NCI-H774 (cell line): ENCODE measurements at regions not wholly inside any gene's neighbourhood (a gene's known extent, or its start where the extent isn't known, plus 50 kb on each side); places are given as distances from the start of the nearest gene placed in this dataset.
"Not testable (repeated sequence)": the region's sequence is repeated elsewhere in the genome, so short reads cannot be mapped to it uniquely, and the experiment has no call there.

Source experiments
- DNase-seq: peaks from one replicate; lab custom pipeline; 2025; lab: John Stamatoyannopoulos, UW

DNA sequence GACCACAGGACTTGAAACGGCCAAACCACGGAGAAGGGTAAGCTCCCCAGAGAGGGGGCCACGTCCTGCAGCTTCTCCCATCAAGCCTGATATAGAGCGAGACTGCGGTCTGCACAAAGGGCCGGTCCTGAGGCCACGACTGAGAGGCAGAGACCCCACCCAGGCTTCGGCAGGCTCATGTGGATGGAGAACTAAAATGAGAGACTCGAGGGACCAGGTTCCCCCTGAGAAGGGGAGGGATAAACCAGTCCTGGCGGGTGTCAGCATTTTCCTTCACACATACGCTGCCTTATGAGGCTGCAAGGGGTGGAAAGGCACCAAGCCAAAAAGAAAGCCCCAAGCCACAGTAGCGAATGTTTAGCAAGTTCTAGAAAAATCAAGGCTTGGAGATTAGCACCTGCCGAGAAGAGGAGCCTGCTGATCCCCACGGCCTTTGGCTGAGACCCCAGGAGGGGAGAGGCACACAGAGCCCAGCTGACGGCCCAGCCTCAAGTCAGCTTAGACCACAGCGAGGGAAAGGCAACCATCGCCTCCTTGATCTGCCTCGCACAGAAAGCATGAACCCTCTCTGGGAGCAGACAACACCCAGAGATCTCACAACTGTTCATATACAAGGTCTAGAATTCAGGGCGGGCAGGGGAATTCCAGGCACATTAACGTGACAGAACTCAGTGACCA is 92.6 kb upstream of the RNF32 start:
- no peak for DNase-seq

DNA sequence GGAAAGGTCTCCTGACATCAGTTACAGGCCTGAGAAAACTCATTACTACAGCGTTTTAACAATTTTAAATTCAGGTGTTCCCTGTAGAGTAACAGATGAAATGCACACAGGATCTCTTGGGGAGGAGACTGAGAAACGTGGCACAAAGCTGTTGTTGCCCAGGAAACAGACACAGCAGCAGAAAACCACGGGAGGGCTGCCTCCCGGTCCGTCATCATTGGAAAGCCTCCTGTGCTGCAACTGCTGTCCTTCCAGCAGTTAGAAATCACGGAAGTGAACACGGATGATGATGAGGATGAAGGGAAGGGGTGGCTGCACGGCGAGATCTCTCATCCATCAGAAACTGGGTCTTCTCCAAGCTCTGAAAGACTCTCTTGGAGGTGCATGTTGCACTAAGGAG is 94.6 kb upstream of the RNF32 start:
- peak; percentile 87 for DNase-seq

DNA sequence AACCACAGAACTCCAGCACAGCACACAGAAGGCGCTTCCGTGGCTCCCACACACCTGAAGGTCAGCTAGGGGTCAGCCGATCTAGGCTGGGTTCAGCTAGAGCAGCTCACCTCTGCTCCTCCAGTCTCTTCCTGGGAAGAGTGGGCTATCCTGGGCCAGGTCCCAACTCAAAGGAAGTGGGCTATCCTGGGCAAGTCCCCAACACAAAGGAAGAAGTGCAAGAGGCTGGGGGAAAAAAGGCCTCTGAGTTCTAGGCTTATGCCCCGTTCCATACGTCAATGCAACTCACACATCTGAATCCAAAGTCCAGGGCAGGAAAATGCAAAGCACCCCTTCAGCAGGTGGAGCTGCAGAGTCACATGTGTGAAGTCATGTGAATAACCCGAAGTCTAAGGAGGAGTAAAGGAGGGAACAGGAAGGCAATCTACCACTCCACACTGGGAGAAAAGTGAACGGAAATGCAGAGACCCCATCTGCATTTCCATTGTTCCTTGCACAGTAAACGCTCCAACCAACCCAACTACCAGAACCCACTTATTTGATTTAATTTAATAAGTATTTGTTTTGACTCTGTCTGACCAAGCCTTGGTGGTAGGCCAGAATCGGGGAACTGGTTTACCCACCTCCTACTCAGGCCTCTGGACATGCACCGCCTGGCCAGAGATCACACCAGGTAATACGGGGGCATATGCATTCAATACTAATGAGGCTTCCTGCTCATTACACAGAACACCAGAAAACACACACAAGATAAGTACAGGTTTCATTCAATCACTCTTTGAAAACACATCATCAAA is 95.5 kb upstream of the RNF32 start:
- peak; percentile 69 for DNase-seq

DNA sequence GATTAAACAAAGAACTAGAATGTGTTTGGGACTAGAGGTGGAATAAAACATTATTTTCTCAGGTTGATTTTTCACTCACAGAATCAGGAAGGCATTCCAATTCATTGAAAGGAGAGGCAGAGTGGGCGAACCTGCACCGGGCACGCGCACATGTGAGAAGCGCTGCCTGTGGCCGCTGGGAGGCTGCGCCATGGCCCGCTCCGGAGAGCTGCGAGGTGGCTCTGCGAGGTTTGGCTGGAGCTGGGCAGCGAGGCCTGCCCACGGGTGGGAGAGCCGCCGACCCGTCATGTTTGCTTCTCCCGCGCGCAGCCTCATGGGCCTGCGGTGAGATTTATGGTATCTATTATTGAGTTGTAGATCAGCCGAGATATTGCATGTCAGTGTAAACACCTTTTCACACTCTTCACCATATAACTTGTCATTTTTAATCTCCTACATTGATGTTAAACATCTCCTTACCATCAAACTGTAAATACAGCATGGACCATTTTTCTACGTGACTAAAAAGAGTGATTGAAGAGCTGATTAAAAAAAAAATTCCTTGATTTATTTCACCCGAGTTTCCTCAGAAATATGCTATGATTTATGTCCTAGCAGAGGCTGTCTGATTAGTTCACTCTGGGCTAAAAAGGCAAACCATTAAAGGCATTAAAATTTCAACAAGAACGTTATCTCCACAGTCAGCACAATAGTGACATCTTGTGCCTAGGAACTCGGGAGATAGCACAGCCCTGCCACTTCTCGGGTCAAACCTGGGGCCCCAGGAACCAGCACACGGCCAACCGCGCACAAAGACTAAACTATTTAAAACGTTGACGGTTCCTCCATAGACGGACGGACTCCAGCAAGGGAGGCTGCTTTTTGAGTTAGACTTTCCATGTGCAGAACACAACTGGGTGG is 96.6 kb upstream of the RNF32 start:
- DNase-seq, result no peak

DNA sequence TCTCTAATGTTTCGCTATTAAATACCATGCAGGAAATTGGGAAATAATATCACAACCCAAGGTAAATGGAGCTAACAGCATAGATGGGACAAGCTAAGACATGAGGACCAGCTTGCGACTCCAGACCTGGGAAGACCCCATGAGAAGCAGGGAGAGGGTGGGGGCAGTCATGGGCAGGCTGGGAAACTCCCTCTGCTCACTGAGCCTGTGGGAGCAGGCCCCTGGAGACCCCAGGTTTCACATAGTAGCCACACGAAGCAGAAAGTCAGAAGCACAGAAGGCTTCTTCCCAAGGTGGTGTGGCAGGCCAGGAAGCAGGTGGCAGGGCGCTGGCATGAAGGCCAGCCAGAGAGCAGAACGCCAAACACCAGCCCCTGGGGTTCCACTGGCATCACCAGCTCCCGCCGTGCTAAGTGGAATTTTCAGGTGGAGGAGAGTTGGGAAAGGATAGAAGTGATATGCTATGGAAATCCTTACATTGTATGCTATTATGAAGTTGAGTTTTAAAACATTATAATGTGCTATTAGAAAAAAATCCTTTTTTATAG is 99.9 kb upstream of the RNF32 start:
- DNase-seq, result no peak

DNA sequence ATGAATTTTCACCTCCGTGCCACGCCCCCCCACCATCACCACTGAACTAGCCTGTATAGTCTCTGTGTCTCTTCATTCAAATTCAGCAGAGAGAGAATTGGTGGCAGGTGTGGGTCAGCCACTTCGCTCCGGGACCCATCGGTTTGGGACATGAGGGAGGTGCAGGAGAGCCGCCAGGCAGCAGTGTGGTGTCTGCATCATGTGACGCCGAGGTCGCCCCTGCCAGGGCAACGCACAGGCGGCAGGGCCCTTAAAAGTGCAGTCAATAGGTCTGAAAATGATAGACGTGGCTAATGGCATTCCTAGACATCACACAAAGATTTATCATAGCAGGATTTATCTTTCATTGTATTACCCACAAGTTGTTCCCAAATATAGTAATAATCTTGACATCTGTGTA is 100.6 kb upstream of the RNF32 start:
- no peak for DNase-seq

DNA sequence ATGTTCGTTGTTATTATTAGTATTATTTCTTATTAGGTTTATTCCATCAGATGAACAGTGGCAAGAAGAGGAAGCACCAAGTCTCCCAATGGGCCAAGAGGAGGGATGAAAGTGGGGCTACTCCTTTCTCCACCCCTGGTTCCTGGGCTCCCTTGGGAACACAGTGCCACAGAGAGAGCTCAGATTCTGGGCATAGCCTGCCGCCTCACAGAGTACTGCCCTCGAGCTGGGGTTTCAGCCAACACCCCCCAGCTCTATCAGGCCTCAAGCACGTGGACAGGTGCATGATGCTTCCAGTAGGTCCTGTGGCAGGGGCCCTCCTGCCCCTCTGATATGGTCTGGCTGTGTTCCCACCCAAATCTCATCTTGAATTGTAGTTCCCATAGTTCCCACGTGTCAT is 103.6 kb upstream of the RNF32 start:
- DNase-seq, result no peak

DNA sequence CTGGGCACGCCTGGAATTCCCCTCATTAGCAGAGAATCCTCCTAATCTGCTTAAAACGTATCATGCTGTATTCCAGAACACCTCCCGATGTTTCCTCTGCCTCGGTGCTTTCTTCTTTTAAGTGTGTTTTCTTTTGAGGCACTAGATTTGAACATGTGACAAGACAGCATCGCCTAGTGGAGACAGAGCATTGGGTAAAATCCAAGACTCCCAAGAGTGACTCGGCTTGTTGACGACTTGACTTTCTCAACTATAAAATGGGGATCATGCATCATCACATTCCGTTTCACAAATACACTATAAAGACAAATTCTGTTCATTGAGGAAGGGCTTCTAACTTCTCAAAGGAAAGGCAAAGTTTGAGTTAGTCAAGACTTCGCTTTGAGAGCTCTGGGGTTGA is 105.6 kb upstream of the RNF32 start:
- no peak for DNase-seq

DNA sequence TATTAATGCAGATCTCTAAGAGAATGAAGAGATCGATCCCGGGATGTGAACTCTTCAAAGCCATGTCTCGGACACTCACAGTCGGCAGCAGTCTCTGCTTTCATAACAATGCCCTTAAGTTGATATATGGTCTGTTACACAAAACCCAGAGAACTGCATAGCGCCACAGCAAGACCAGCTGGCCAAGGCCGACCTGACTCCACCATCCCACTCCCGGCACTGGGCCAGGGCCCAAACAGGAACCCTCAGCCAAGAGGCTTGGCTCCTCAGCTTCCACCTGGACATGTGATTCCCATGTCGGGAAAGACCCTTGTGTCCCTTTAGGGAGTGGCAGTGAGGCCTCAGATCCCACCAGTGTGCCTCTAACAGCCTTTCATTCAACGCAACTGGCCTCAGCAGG is 106.6 kb upstream of the RNF32 start:
- no peak for DNase-seq

DNA sequence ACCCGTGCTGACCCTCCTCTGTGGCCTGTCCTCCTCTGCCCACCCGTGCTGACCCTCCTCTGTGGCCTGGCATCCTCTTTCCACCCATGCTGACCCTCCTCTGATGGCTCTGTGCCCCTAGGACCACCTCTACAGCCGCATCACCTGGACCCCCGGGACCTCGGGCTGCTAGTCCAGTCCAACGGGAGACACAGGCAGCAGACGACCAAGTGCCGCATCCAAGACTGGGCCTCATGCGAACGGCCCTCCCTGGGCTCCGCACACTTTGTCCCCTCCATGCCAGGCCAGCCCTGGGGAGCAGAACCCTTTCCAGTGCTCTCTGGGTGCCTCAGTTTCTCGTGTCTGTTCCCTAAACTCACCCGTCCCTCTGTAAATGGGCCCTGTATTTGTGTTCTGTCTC is 107.2 kb upstream of the RNF32 start:
- DNase-seq, result no peak

DNA sequence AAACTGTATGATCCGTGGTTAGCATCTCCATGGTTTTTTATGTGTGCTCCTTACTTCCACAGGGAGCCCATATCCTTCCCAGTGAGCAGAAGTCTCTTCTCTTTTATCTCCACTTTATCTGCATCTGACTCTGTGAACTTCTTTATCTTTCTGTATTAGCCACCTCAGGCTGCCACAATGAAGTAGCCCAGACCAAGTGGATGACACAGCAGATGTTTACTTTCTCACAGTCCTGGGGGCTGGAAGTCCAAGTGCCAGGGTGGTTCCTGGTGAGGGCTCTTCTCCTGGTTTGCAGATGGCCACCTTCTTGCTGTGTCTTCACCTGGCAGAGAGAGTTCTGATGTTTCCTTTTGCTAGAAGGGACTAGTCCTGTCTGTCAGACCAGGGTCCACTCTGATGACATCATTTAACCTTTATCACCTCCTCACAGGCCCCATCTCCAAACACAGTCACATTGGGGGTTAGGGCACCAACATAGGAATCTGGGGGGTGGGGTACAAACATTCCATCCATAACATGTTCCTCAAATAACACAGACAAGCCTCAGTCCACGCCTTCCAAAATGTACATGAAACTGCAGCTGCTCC is 108.5 kb upstream of the RNF32 start:
- DNase-seq, result no peak

DNA sequence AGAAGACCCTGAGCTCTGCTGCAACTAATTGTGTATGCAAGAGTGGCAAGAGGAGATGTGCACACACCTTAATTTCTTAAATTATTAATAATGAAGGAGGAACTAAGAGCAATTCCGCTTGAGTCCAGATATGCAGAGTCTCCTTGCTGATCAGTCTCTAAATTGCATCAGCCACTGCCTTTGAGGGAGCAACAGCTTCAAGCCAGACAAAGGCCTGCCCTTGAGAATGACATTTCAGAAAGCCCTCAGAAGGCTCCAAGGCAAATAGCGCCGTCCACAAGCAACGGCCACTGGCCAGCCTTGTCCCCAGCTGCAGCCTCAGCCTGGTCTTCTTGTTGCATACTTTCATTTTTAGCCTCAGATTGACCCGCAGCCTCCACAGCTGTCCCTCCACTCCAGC is 110.6 kb upstream of the RNF32 start:
- no peak for DNase-seq

DNA sequence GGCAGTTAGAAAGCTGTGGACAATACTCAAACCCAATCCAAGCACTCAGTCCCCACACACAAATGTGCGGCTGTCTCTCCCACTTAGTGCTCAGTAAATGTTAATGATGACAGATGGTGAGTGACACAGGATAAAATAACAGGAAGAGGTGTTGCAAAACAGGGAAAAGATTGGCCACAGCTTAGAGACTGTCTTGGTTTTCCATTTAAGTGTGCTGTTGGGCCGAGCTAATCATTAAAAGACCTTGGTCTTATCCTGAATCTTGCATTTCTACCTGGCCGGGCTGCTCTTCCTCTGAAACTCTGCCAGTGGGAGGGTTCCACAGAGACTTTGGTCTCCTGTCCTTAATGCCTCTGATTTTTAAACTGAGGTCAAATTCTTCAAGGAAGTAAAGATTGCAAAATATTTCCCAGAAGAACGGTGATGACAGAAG is 113.1 kb upstream of the RNF32 start:
- DNase-seq, result no peak

DNA sequence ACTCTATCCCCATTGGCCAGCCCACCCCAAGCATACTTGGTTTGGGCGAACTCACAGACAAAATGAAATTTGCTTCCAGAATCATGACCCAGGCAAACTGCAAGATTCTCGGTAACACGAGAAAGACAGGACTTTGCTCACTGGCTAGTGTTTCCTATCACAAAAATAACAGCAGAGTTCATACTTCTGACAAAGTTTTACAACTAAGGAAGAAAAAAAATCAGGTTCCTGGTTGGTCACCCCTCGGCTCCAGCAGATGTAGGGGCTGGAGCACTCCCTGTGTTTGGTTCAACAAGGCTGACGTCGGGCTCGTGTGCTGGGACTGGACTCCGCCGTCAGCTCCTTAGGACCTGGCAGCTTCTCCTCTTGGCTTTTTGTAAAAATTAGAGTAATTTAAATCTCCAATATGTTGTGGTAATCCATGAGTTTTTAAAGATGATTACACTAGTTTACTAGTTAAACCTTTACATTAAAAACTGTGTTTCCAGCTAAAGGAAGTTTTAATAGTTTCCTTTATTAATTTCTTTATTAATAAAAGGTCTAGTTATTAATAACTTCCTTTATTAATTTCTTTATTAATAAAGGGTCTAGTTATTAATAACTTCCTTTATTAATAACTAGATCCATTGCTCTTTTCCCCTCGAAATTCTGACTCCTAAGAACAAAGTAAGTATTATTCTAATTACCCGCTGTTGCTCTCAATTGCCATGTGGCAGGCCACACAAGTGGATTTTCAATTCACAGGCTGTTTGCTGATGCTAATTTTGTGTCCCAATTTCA is 115.6 kb upstream of the RNF32 start:
- no peak for DNase-seq

DNA sequence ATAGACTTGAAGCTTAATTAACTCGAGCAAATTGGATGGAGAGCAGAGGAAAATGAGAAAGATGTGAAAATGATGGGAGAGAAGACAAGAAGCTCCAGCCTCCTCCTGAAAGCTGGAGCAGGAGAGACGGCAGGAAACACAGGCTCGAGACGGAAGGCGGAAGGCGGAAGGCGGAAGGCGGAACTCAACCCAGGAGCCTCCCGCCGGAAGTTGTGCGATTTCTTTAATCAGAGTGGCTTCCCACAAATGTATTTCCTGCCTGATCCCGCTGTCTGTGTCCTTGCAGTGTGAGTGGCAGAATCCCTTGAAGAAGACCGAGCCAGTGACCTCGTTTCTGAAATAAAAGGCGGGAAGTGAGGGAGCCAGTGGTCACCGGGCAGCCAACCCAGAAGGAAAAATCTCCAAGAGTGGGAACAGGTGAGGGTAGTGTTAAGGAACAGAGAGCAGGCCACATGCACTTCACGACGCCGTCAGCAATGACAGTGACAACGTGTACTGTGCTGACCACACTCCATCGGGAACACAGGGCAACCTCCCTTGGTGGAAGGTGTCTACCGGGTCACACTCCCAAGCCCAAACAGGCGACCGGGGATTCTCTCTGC is 117.0 kb upstream of the RNF32 start:
- no peak for DNase-seq

DNA sequence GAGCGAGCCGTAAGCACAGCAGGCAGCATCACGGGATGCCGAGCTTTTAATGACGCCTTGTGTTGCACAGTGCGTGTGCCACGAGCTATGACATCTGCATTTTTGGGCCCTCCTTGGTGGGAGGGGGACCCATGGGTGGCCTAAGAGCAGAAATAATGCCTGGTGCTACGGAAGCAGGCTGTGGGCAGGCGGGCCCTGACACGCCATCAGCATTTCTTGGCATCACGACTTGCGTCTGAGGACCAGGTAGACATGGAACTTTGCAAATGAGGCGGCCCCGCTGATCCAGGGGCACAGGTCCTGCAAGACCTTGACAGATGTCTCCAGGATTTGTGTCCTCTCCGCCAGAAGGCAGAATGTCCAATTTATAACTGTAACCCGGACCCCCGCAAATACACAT is 117.8 kb upstream of the RNF32 start:
- DNase-seq, result no peak

DNA sequence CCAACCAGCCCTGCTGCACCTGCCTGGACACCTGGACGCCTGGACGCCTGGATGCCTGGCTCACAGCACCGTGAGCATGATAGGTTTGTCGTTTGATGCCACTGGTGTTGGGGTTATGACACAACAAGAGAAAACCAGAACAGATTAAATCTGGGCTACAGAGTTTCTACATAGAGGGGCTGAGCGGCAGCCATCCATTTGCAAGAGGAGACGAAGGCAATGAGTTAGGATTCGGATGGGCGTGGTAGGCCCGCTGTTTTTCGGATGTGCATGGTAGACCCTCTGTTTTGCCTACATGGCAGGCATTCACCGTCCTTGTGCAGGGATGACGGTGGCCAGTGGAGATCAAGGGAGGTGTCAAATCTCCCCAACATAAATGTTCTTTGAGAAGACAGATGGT is 121.5 kb upstream of the RNF32 start:
- DNase-seq, result no peak

DNA sequence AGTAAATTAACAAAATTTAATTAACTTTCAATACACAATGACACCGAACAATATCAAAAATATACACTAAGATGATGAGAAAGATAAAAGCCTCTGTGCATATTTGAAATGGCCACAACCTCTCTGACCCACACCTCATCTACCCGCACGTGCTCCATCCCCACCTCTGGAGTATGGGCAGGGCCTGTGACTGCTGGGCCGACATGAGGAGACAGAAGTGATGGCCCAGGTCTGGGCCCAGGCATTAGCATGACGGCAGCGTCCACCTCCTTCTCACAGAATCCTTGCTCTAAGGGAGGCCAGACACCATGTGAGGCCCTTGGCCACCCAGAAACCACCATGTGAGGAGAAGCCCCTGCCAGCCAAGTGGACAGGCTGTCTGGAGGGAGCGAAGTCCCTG is 122.1 kb upstream of the RNF32 start:
- no peak for DNase-seq

DNA sequence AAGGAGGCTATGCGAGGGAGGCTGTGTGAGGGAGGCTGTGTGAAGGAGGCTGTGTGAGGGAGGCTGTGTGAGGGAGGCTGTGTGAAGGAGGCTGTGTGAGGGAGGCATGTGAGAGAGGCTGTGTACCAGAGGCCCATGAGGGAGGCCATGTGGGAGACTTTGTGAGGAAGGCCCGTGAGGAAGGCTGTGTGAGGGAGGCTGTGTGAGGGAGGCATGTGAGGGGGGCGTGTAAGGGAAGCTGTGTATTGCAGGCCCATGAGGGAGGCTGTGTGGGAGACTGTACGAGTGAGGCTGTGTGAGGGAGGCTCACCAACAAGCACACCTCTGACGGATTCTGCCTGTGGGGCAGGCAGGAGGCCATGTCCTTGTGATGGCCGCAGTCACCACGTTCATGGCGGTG is 122.7 kb upstream of the RNF32 start:
- DNase-seq, result not testable (repeated sequence)

DNA sequence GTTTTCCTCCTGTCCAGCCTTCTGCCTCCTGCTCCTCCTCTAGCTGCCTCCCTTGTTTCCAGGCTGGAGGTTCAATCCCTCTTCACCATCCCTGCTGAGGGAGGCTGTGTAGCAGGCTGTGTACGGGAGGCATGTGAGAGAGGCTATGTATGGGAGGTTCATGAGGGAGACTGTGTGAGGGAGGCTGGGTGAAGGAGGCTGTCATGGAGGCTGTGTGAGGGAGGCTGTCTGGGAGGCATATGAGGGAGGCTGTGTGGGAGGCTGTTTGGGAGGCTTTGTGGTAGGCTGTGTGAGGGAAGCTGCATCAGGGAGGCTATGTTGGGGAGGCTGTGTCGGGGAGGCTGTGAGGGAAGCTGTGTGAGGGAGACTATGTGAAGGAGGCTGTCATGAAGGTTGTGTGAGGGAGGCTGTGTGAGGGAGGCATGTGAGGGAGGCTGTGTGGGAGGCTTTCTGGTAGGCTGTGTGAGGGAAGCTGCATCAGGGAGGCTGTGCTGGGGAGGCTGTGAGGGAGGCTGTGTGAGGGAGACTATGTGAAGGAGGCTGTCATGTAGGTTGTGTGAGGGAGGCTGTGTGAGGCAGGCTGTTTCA is 123.7 kb upstream of the RNF32 start:
- no peak for DNase-seq
